DMS153 (cell line): ENCODE measurements at regions not wholly inside any gene's neighbourhood (a gene's known extent, or its start where the extent isn't known, plus 50 kb on each side); places are given as distances from the start of the nearest gene placed in this dataset.

ENCODE experiments used
- DNase-seq: peaks from one replicate; lab custom pipeline; 2025; lab: John Stamatoyannopoulos, UW

- no peak for DNase-seq
These were observed 143.4 kb upstream of the KBTBD8 start for GRCh38 chr3:66854601-66855151.

GRCh38 chr3:66856533-66856932 lies 141.6 kb upstream of the KBTBD8 start:
- no peak for DNase-seq

- DNase-seq, result no peak
These were observed 139.3 kb upstream of the KBTBD8 start for GRCh38 chr3:66858656-66859381.

GRCh38 chr3:66860771-66861170 lies 137.3 kb upstream of the KBTBD8 start:
- no peak for DNase-seq

- DNase-seq, result peak; percentile 75
These were observed 134.6 kb upstream of the KBTBD8 start for GRCh38 chr3:66863205-66864111.

GRCh38 chr3:66884659-66885058 lies 113.4 kb upstream of the KBTBD8 start:
- DNase-seq, result no peak

- DNase-seq, result no peak
These were observed 112.6 kb upstream of the KBTBD8 start for GRCh38 chr3:66885326-66886000.

- DNase-seq, result no peak
These were observed 108.2 kb upstream of the KBTBD8 start for GRCh38 chr3:66889750-66890494.

- DNase-seq, result no peak
These were observed 100.0 kb upstream of the KBTBD8 start for GRCh38 chr3:66898155-66898554.

- no peak for DNase-seq
These were observed 93.8 kb upstream of the KBTBD8 start for GRCh38 chr3:66904336-66904735.

GRCh38 chr3:66904831-66905493 lies 93.1 kb upstream of the KBTBD8 start:
- no peak for DNase-seq

GRCh38 chr3:66907136-66907535 lies 91.0 kb upstream of the KBTBD8 start:
- DNase-seq, result no peak

GRCh38 chr3:66910266-66911055 lies 87.6 kb upstream of the KBTBD8 start:
- DNase-seq, result no peak

GRCh38 chr3:66912306-66912705 lies 85.8 kb upstream of the KBTBD8 start:
- DNase-seq, result no peak

GRCh38 chr3:66922058-66922457 lies 76.0 kb upstream of the KBTBD8 start:
- no peak for DNase-seq

GRCh38 chr3:66923969-66924368 lies 74.1 kb upstream of the KBTBD8 start:
- DNase-seq, result no peak

GRCh38 chr3:66928252-66928651 lies 69.9 kb upstream of the KBTBD8 start:
- no peak for DNase-seq

- no peak for DNase-seq
These were observed 66.8 kb upstream of the KBTBD8 start for GRCh38 chr3:66931291-66931690.

- no peak for DNase-seq
These were observed 66.4 kb upstream of the KBTBD8 start for GRCh38 chr3:66931699-66932098.

- no peak for DNase-seq
These were observed 64.9 kb upstream of the KBTBD8 start for GRCh38 chr3:66933233-66933632.
